T-helper 2 cell treated with Interferon-gamma antibody and Interleukin-4, amounts not matched to agents 5 μg/mL and 100 μg/mL, for 36 hours (primary cell): ENCODE measurements at regions not wholly inside any gene's neighbourhood (a gene's known extent, or its start where the extent isn't known, plus 50 kb on each side); places are given as distances from the start of the nearest gene placed in this dataset.
"Not testable (repeated sequence)": the region's sequence is repeated elsewhere in the genome, so short reads cannot be mapped to it uniquely, and the experiment has no call there.

Source experiments
- DNase-seq: peaks from one replicate; pipeline ENCODE4 v3.0.0; 2021; ENCODE audit warnings: low spot score
- H3K27ac Mint-ChIP-seq: one replicate; pipeline ENCODE4 v1.8.0; 2021; ENCODE audit warnings: mild to moderate bottlenecking, mixed read lengths
- H3K27me3 Mint-ChIP-seq: one replicate; pipeline ENCODE4 v1.8.0; 2021; ENCODE audit warnings: low read depth, mixed read lengths
- H3K36me3 Mint-ChIP-seq: one replicate; pipeline ENCODE4 v1.8.0; 2021; ENCODE audit warnings: low read depth, mixed read lengths
- H3K4me1 Mint-ChIP-seq: one replicate; pipeline ENCODE4 v1.8.0; 2021; ENCODE audit warnings: low read depth, mixed read lengths
- H3K4me3 Mint-ChIP-seq: one replicate; pipeline ENCODE4 v1.8.0; 2022; ENCODE audit warnings: mild to moderate bottlenecking, moderate library complexity, mixed read lengths
- H3K9me3 Mint-ChIP-seq: one replicate; pipeline ENCODE4 v1.8.0; 2021; ENCODE audit warnings: mixed read lengths

GRCh38 chr6:2611092-2611491, 139.6 kb downstream of the MYLK4 start:
- Mint-ChIP-seq H3K27me3 (peaks cover 30% of the 10 kb centered on the region), H3K4me1 (no peaks in the 10 kb centered on the region), H3K27ac (no peak overlapping the region), H3K4me3 (no peak overlapping the region), H3K36me3 (no peaks in the 10 kb centered on the region), H3K9me3 (no peaks in the 10 kb centered on the region)
- DNase-seq, result no peak

- Mint-ChIP-seq H3K4me3 (no peak overlapping the region), H3K9me3 (no peaks in the 10 kb centered on the region), H3K27ac (no peak overlapping the region), H3K4me1 (no peaks in the 10 kb centered on the region), H3K36me3 (no peaks in the 10 kb centered on the region), H3K27me3 (peaks cover 29% of the 10 kb centered on the region)
- no peak for DNase-seq
Measured at GRCh38 chr6:2608503-2608902, 142.2 kb downstream of the MYLK4 start.

- Mint-ChIP-seq H3K9me3 (no peaks in the 10 kb centered on the region), H3K4me3 (no peak overlapping the region)
Measured at GRCh38 chr6:2600363-2600762, 150.4 kb downstream of the MYLK4 start.

GRCh38 chr6:2599817-2600216, 150.9 kb downstream of the MYLK4 start:
- Mint-ChIP-seq H3K36me3 (no peaks in the 10 kb centered on the region), H3K27me3 (peaks cover 11% of the 10 kb centered on the region), H3K4me3 (no peak overlapping the region), H3K4me1 (no peaks in the 10 kb centered on the region), H3K27ac (no peak overlapping the region), H3K9me3 (no peaks in the 10 kb centered on the region)
- DNase-seq, result no peak

More at GRCh38 chr6:2600363-2600762, 150.4 kb downstream of the MYLK4 start:
- no peaks in the 10 kb centered on the region for H3K36me3 Mint-ChIP-seq
- DNase-seq, result no peak
- H3K4me1 Mint-ChIP-seq, result no peaks in the 10 kb centered on the region
- H3K27ac Mint-ChIP-seq, result no peak overlapping the region
- peaks cover 11% of the 10 kb centered on the region for H3K27me3 Mint-ChIP-seq

- Mint-ChIP-seq H3K36me3 (no peaks in the 10 kb centered on the region), H3K9me3 (no peaks in the 10 kb centered on the region), H3K27me3 (peaks cover 7% of the 10 kb centered on the region), H3K4me3 (no peak overlapping the region), H3K4me1 (no peaks in the 10 kb centered on the region), H3K27ac (no peak overlapping the region)
- DNase-seq, result no peak
Measured at GRCh38 chr6:2598867-2599266, 151.9 kb downstream of the MYLK4 start.

- H3K4me3 Mint-ChIP-seq, result no peak overlapping the region
- no peaks in the 10 kb centered on the region for H3K9me3 Mint-ChIP-seq
- no peak for DNase-seq
- no peak overlapping the region for H3K27ac Mint-ChIP-seq
- no peaks in the 10 kb centered on the region for H3K36me3 Mint-ChIP-seq
- H3K27me3 Mint-ChIP-seq, result peaks cover 7% of the 10 kb centered on the region
- H3K4me1 Mint-ChIP-seq, result no peaks in the 10 kb centered on the region
Measured at GRCh38 chr6:2597991-2598390, 152.7 kb downstream of the MYLK4 start.

GRCh38 chr6:2597457-2597856, 153.3 kb downstream of the MYLK4 start:
- H3K4me3 Mint-ChIP-seq, H3K27ac Mint-ChIP-seq, H3K36me3 Mint-ChIP-seq, H3K27me3 Mint-ChIP-seq, DNase-seq, H3K4me1 Mint-ChIP-seq, H3K9me3 Mint-ChIP-seq: not testable (repeated sequence)

GRCh38 chr6:2596222-2596621, 154.5 kb downstream of the MYLK4 start:
- Mint-ChIP-seq H3K27ac (no peak overlapping the region), H3K36me3 (no peaks in the 10 kb centered on the region), H3K4me1 (no peaks in the 10 kb centered on the region), H3K27me3 (peaks cover 8% of the 10 kb centered on the region), H3K4me3 (no peak overlapping the region), H3K9me3 (no peaks in the 10 kb centered on the region)
- no peak for DNase-seq

- Mint-ChIP-seq H3K27me3 (peaks cover 8% of the 10 kb centered on the region), H3K36me3 (no peaks in the 10 kb centered on the region), H3K4me3 (no peak overlapping the region), H3K27ac (no peak overlapping the region), H3K4me1 (no peaks in the 10 kb centered on the region), H3K9me3 (no peaks in the 10 kb centered on the region)
- DNase-seq, result no peak
Measured at GRCh38 chr6:2594868-2595267, 155.9 kb downstream of the MYLK4 start.

GRCh38 chr6:2593167-2593566, 157.6 kb downstream of the MYLK4 start:
- Mint-ChIP-seq H3K9me3 (no peaks in the 10 kb centered on the region), H3K27me3 (peaks cover 18% of the 10 kb centered on the region), H3K4me3 (no peak overlapping the region), H3K4me1 (no peaks in the 10 kb centered on the region), H3K36me3 (no peaks in the 10 kb centered on the region), H3K27ac (no peak overlapping the region)
- no peak for DNase-seq

- Mint-ChIP-seq H3K27ac (no peak overlapping the region), H3K27me3 (peaks cover 38% of the 10 kb centered on the region), H3K36me3 (no peaks in the 10 kb centered on the region), H3K4me3 (no peak overlapping the region), H3K4me1 (no peaks in the 10 kb centered on the region), H3K9me3 (no peaks in the 10 kb centered on the region)
- DNase-seq, result no peak
Measured at GRCh38 chr6:2589171-2589661, 161.5 kb downstream of the MYLK4 start.

GRCh38 chr6:2583459-2583858, 167.3 kb downstream of the MYLK4 start:
- no peaks in the 10 kb centered on the region for H3K36me3 Mint-ChIP-seq
- H3K9me3 Mint-ChIP-seq, result no peaks in the 10 kb centered on the region
- no peak overlapping the region for H3K27ac Mint-ChIP-seq
- no peaks in the 10 kb centered on the region for H3K4me1 Mint-ChIP-seq
- DNase-seq, result no peak
- peaks cover 57% of the 10 kb centered on the region for H3K27me3 Mint-ChIP-seq
- no peak overlapping the region for H3K4me3 Mint-ChIP-seq

GRCh38 chr6:2582268-2582667, 168.5 kb downstream of the MYLK4 start:
- H3K36me3 Mint-ChIP-seq, result no peaks in the 10 kb centered on the region
- no peak overlapping the region for H3K27ac Mint-ChIP-seq
- peaks cover 48% of the 10 kb centered on the region for H3K27me3 Mint-ChIP-seq
- no peak overlapping the region for H3K4me3 Mint-ChIP-seq
- no peaks in the 10 kb centered on the region for H3K4me1 Mint-ChIP-seq
- H3K9me3 Mint-ChIP-seq, result no peaks in the 10 kb centered on the region
- DNase-seq, result no peak

GRCh38 chr6:2581611-2582010, 169.1 kb downstream of the MYLK4 start:
- no peaks in the 10 kb centered on the region for H3K4me1 Mint-ChIP-seq
- no peak for DNase-seq
- peaks cover 44% of the 10 kb centered on the region for H3K27me3 Mint-ChIP-seq
- H3K27ac Mint-ChIP-seq, result no peak overlapping the region
- H3K9me3 Mint-ChIP-seq, result no peaks in the 10 kb centered on the region
- no peak overlapping the region for H3K4me3 Mint-ChIP-seq
- H3K36me3 Mint-ChIP-seq, result no peaks in the 10 kb centered on the region

- no peak for DNase-seq
- Mint-ChIP-seq H3K36me3 (no peaks in the 10 kb centered on the region), H3K27me3 (peaks cover 40% of the 10 kb centered on the region), H3K9me3 (no peaks in the 10 kb centered on the region), H3K27ac (no peak overlapping the region), H3K4me3 (no peak overlapping the region), H3K4me1 (no peaks in the 10 kb centered on the region)
Measured at GRCh38 chr6:2581011-2581410, 169.7 kb downstream of the MYLK4 start.
